ENCODE measurements at regions not wholly inside any gene's neighbourhood (a gene's known extent, or its start where the extent isn't known, plus 50 kb on each side); places are given as distances from the start of the nearest gene placed in this dataset.

- H3K27ac Mint-ChIP-seq (ENCODE audit: unreplicated experiment): no peak overlapping the region
- H3K79me2 ChIP-seq (ENCODE audit: insufficient read depth, low read length): no peaks in the 10 kb centered on the region
- H3K4me3 Mint-ChIP-seq (ENCODE audit: unreplicated experiment): no peak overlapping the region
- H3K27ac ChIP-seq (ENCODE audit: low read depth, low read length): no peak overlapping the region
- no peaks in the 10 kb centered on the region for H3K27me3 Mint-ChIP-seq (ENCODE audit: low read depth, unreplicated experiment)
- peaks cover 9% of the 10 kb centered on the region for H3K4me1 Mint-ChIP-seq (ENCODE audit: low read depth, unreplicated experiment)
- H3K4me3 ChIP-seq (ENCODE audit: insufficient read depth, low read depth, low read length): no peak overlapping the region
- no peak overlapping the region for H3K4me2 ChIP-seq (ENCODE audit: low read length)
- no peak overlapping the region for H2AFZ ChIP-seq (ENCODE audit: low read depth, low read length)
- FAIRE-seq: no peak
- H3K9me3 ChIP-seq (ENCODE audit: insufficient read depth, low read depth, low read length): peaks cover 7% of the 10 kb centered on the region
- no peaks in the 10 kb centered on the region for H4K20me1 ChIP-seq (ENCODE audit: insufficient read depth, low read length)
- no peaks in the 10 kb centered on the region for H3K36me3 ChIP-seq (ENCODE audit: insufficient read depth, low read length)
- TF ChIP-seq EZH2 (IDR thresholded peaks at IDR 0.05; ENCODE audit: insufficient read depth, low read length) (no peak), CTCF (IDR thresholded peaks at IDR 0.05; ENCODE audit: insufficient read depth, low read depth, low read length) (no peak)
- no peak overlapping the region for H3K9ac ChIP-seq (ENCODE audit: low read length)
- no peaks in the 10 kb centered on the region for H3K27me3 ChIP-seq (ENCODE audit: insufficient read depth, low read length)
- peaks cover 3% of the 10 kb centered on the region for H3K4me1 ChIP-seq (ENCODE audit: insufficient read depth, low read length)
- H3K36me3 Mint-ChIP-seq (ENCODE audit: low read depth, unreplicated experiment): peaks cover 2% of the 10 kb centered on the region
- DNase-seq (ENCODE audit: low read depth): no peak
- H3K9me3 Mint-ChIP-seq (ENCODE audit: unreplicated experiment): peaks cover 8% of the 10 kb centered on the region
Observed at GRCh38 chr6:12355354-12355753, 65.2 kb downstream of the EDN1 start.

- H3K4me2 ChIP-seq (ENCODE audit: low read length): no peak overlapping the region
- no peak overlapping the region for H3K4me3 ChIP-seq (ENCODE audit: insufficient read depth, low read depth, low read length)
- DNase-seq (ENCODE audit: low read depth) (no peak), FAIRE-seq (no peak)
- no peaks in the 10 kb centered on the region for H4K20me1 ChIP-seq (ENCODE audit: insufficient read depth, low read length)
- no peaks in the 10 kb centered on the region for H3K36me3 ChIP-seq (ENCODE audit: insufficient read depth, low read length)
- H3K27me3 Mint-ChIP-seq (ENCODE audit: low read depth, unreplicated experiment): no peaks in the 10 kb centered on the region
- no peak overlapping the region for H3K27ac Mint-ChIP-seq (ENCODE audit: unreplicated experiment)
- H3K4me1 ChIP-seq (ENCODE audit: insufficient read depth, low read length): peaks cover 3% of the 10 kb centered on the region
- no peak overlapping the region for H3K9ac ChIP-seq (ENCODE audit: low read length)
- H3K27ac ChIP-seq (ENCODE audit: low read depth, low read length): no peak overlapping the region
- TF ChIP-seq CTCF (IDR thresholded peaks at IDR 0.05; ENCODE audit: insufficient read depth, low read depth, low read length) (no peak), EZH2 (IDR thresholded peaks at IDR 0.05; ENCODE audit: insufficient read depth, low read length) (no peak)
- H3K36me3 Mint-ChIP-seq (ENCODE audit: low read depth, unreplicated experiment): peaks cover 2% of the 10 kb centered on the region
- H3K9me3 ChIP-seq (ENCODE audit: insufficient read depth, low read depth, low read length): peaks cover under 1% of the 10 kb centered on the region
- no peak overlapping the region for H3K4me3 Mint-ChIP-seq (ENCODE audit: unreplicated experiment)
- H3K4me1 Mint-ChIP-seq (ENCODE audit: low read depth, unreplicated experiment): peaks cover 9% of the 10 kb centered on the region
- H3K79me2 ChIP-seq (ENCODE audit: insufficient read depth, low read length): no peaks in the 10 kb centered on the region
- no peaks in the 10 kb centered on the region for H3K27me3 ChIP-seq (ENCODE audit: insufficient read depth, low read length)
- peaks cover 5% of the 10 kb centered on the region for H3K9me3 Mint-ChIP-seq (ENCODE audit: unreplicated experiment)
- H2AFZ ChIP-seq (ENCODE audit: low read depth, low read length): no peak overlapping the region
Observed at GRCh38 chr6:12356431-12356830, 66.3 kb downstream of the EDN1 start.

GRCh38 chr6:12356983-12357972 lies 67.1 kb downstream of the EDN1 start:
- Histone ChIP-seq H2AFZ (ENCODE audit: low read depth, low read length) (no peak overlapping the region), H3K4me3 (ENCODE audit: insufficient read depth, low read depth, low read length) (no peak overlapping the region), H4K20me1 (ENCODE audit: insufficient read depth, low read length) (no peaks in the 10 kb centered on the region), H3K27me3 (ENCODE audit: insufficient read depth, low read length) (no peaks in the 10 kb centered on the region), H3K27ac (ENCODE audit: low read depth, low read length) (no peak overlapping the region), H3K36me3 (ENCODE audit: insufficient read depth, low read length) (no peaks in the 10 kb centered on the region), H3K9me3 (ENCODE audit: insufficient read depth, low read depth, low read length) (no peaks in the 10 kb centered on the region), H3K4me2 (ENCODE audit: low read length) (no peak overlapping the region), H3K9ac (ENCODE audit: low read length) (no peak overlapping the region), H3K79me2 (ENCODE audit: insufficient read depth, low read length) (no peaks in the 10 kb centered on the region), H3K4me1 (ENCODE audit: insufficient read depth, low read length) (peaks cover 3% of the 10 kb centered on the region)
- DNase-seq (ENCODE audit: low read depth): no peak
- TF ChIP-seq EZH2 (IDR thresholded peaks at IDR 0.05; ENCODE audit: insufficient read depth, low read length): no peak
- TF ChIP-seq CTCF (IDR thresholded peaks at IDR 0.05; ENCODE audit: insufficient read depth, low read depth, low read length): no peak
- no peak for FAIRE-seq
- Mint-ChIP-seq H3K27me3 (ENCODE audit: low read depth, unreplicated experiment) (no peaks in the 10 kb centered on the region), H3K4me3 (ENCODE audit: unreplicated experiment) (no peak overlapping the region), H3K4me1 (ENCODE audit: low read depth, unreplicated experiment) (peaks cover 9% of the 10 kb centered on the region), H3K27ac (ENCODE audit: unreplicated experiment) (no peak overlapping the region), H3K9me3 (ENCODE audit: unreplicated experiment) (peaks cover under 1% of the 10 kb centered on the region), H3K36me3 (ENCODE audit: low read depth, unreplicated experiment) (peaks cover under 1% of the 10 kb centered on the region)

Data from astrocyte (in vitro differentiated cells and primary cell).